ENCODE measurements at regions not wholly inside any gene's neighbourhood (a gene's known extent, or its start where the extent isn't known, plus 50 kb on each side); places are given as distances from the start of the nearest gene placed in this dataset.
"Not testable (repeated sequence)": the region's sequence is repeated elsewhere in the genome, so short reads cannot be mapped to it uniquely, and the experiment has no call there.

DNA sequence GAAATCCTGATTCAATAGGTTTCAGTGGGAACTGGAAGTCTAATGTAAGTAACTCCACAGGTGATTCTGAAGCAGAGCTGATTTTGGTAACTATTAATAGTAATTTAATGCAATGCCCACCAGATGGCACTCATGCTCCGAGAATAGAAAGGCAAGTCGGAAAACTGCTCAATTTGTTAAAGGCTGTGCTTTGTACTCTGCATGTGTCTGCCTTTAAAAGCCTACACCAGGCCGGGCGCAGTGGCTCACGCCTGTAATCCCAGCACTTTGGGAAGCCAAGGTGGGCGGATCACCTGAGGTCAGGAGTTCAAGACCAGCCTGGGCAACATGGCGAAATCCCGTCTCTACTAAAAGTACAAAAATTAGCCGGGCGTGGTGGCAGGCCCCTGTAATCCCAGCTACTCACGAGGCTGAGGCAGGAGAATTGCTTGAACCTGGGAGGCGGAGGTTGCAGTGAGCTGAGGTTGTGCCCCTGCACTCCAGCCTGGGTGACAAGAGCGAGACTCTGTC, 80.1 kb downstream of the OR13A1 start:
- TF ChIP-seq, protein P1, sequence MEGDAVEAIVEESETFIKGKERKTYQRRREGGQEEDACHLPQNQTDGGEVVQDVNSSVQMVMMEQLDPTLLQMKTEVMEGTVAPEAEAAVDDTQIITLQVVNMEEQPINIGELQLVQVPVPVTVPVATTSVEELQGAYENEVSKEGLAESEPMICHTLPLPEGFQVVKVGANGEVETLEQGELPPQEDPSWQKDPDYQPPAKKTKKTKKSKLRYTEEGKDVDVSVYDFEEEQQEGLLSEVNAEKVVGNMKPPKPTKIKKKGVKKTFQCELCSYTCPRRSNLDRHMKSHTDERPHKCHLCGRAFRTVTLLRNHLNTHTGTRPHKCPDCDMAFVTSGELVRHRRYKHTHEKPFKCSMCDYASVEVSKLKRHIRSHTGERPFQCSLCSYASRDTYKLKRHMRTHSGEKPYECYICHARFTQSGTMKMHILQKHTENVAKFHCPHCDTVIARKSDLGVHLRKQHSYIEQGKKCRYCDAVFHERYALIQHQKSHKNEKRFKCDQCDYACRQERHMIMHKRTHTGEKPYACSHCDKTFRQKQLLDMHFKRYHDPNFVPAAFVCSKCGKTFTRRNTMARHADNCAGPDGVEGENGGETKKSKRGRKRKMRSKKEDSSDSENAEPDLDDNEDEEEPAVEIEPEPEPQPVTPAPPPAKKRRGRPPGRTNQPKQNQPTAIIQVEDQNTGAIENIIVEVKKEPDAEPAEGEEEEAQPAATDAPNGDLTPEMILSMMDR (IDR thresholded peaks at IDR 0.05 in 4 of 5, conservative IDR thresholded peaks at IDR 0.05 in 1 of 5), result peak; percentile 38 to 58 (median 51)
- TF ChIP-seq POLR2A (IDR thresholded peaks at IDR 0.05), result not testable (repeated sequence)
